ENCODE measurements at regions not wholly inside any gene's neighbourhood (a gene's known extent, or its start where the extent isn't known, plus 50 kb on each side); places are given as distances from the start of the nearest gene placed in this dataset.

DNA sequence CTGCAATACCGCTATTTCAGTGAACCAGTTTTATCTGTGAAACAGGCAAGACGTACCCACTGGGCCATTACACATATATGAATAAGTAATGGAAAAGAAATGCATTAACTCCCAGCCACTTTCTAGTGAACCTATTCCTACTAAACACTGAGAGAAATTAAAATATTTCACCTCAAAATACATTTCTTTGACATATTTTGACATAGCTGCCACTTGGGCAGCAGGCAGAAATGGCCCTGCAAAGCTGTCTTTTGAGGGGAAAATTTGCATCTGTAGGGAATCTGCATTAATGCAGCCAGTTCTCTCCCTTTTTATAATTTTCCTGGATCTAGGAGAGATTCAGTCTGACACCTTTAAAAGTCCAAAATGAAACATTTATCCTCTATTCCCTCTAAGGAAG is 714.8 kb upstream of the POM121L12 start:
- no peak for DNase-seq

DNA sequence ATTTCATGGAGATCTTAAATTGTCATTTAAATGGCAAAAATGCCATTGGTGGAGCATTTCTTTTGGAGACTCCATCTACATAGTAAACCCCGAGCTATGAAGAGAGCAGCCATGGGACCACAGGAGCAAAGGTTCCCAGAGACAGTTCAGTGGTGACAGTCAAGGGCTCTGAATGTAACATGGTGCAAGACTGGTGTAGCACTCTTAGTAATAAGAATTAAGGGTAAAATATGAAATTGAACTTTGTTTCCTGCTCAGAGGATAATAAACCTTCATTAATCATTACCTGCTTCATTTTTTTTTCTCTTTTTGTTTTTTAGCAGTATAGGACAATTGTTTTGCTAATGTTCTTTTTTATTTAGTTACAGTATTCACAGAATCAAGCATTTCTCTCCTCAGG is 717.5 kb upstream of the POM121L12 start:
- no peak for DNase-seq

GRCh38 chr7:52311886-52312285 is 723.5 kb upstream of the POM121L12 start:
- DNase-seq = no peak

DNA sequence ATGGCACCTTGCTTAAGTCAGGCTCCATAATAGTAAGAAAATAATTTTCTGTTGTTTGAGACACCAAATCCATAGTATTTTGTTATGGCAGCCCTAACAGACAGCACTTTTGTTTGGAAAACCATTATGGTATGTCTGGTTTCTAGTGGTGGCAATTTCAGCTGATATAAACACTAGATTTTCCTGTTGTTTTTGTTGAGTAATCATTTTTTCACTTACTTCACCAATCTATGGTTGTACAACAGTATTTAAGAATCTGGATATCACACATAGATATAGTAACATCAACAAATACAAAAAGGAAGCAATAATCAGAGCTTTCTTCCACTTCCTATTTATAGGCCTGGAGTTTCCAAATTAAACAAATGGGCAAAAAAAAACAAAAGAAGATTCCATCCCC is 725.8 kb upstream of the POM121L12 start:
- DNase-seq = no peak

- DNase-seq = no peak
These were observed 732.5 kb upstream of the POM121L12 start for GRCh38 chr7:52302765-52303520.

DNA sequence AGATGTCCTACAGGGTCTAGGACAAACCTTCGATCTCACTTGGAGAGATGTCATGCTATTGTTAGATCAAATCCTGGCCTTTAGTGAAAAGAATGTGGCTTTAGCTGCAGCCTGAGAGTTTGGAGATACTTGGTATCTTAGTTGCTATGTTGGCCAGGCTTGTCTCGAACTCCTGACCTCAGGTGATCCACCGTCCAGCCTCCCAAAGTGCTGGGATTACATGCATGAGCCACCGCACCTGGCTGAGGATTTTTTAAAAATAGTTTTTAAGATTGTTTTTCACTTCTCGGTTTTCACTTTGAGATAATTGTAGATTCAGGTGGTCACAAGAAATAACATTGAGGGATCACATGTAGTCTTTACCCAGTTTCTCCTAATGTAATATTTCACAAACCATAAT is 738.3 kb upstream of the POM121L12 start:
- DNase-seq = no peak

GRCh38 chr7:52294942-52295341 is 740.5 kb upstream of the POM121L12 start:
- no peak for DNase-seq

DNA sequence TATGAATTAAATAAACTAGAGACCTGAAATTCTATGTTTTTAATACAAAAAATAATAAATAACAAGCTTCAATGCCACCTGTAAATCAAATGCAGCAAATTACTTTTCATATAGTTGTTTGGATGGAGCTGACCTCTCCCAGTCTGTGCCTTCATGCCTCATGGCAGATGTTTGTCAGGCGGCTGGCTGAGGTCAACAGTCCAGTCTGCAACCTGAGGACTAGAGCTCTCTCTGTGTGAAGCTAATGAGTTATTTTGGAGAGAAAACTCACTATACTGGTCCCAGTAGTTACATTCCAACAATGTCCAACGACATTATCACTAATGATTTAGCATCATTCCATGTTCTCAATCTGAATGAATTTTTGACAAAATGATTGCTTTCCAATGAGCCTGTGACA is 746.2 kb upstream of the POM121L12 start:
- DNase-seq = no peak

DNA sequence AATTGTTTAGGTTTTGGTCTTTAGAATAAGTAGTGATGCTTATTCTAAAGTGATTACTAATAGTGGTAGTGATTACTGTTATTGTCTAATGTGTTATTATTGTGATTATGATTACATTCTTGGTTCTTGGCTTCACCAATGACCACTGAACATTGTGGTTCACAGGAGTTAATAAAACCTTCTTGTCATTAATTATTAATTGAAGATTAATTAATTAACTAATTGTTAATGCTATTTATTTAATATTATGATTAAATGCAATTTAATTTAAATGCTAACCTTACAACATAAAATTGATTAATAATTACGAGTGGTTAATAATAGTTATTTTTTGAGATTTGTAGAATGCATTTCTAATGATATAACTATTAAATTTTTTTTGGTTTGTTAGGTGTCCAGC is 747.7 kb upstream of the POM121L12 start:
- no peak for DNase-seq

DNA sequence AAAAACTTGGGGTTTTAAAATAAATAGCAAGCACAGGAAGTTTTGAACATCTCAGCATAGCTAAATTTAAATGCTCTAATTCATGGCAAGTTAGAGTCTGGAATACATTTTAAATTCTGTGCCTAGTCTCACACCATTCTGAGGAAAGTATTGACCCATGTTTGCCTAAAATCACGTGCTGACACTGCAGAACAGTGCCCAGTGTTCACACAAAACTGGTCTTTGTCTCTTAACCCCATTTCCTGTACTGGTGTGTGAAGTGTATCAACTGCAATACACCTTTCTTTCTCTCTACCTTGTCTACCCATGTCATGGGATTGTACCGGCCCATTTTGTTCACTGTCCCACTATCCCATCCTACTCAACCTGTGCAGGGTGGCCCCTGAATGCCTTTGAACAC is 749.7 kb upstream of the POM121L12 start:
- no peak for DNase-seq

GRCh38 chr7:52283335-52283734 is 752.1 kb upstream of the POM121L12 start:
- no peak for DNase-seq

DNA sequence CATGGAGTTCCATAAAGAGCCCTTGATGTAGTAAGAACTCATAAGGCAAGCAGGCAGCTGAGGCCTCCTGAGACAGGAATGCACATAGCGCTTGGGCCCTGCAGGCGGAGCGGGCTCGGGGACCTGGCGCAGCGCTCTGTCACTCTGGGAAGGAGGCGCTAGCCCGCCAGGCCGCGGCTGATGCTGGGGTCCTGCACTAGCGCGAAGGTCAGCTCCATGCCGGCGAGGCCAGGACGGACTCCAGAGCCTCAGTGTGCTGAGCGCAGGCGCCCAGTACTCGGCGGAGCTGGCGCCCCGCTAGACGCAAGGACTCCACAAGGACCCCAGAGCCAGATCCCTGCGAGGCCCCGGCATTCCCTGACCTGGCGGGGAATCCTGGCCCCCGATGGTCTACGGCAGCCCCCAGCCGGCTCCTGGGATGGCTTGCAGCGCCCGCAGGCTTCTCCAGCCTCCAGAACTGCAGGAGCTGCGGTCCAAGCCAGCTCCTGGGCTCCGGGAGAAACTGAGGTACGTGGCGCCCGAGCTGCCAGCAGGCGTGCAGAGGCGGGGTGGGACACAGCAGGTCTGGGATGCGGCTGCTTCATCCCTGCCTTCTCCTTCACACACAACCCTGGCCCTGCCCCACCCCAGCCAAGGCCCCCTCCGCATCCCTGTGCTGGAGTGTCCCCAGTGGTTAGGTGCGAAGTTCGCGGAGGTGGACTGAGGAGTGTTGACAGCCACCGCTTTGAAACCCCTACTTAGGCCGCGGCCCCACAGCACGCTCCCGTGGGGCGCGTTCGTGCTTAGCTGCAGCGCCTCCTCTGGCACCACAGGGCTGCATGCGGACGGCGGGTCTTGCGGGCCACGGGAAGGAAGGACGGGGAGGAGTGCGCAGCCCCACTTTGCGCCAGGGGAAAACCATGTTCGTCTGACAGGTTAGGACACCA is 761.5 kb upstream of the POM121L12 start:
- no peak for DNase-seq

- DNase-seq = no peak
These were observed 763.7 kb upstream of the POM121L12 start for GRCh38 chr7:52271703-52272102.

DNA sequence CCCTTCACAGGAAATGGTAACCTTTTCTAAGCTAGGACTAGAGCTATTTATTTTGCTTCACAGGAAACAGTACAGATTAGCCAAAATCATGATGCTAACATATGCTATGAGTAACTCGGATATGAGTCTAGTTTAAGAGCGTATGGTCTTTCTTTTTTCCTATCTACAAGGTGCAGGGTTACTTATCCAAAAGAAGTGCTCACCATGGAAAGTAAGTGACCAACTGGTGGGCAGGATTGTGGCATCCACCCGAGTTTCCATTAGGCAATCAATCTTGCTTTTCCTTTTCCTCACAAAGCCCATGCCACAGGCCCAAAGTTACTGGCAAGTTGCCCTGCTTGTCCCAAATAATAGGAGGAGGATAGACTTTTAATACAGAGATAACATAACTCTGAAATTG is 765.1 kb upstream of the POM121L12 start:
- DNase-seq = no peak

DNA sequence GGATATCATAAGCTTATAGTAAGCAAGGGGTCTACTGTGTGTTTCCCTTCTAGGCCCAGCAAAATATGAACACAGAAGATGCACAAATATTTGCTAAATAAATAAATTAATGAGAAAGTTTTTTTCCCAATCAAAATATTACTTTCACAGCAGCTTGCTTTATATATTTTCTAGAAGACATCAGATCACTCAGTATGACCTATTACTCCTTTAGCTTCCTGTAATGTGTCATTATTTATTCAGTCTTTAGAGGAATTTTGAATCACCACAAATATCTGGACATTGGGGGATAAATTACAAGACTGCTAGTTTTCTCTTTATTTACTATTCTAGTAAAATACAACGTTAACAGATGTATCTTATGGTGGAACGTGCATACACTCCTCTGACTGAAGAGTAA is 765.8 kb upstream of the POM121L12 start:
- DNase-seq = no peak

GRCh38 chr7:52261057-52261456 is 774.4 kb upstream of the POM121L12 start:
- DNase-seq = no peak

DNA sequence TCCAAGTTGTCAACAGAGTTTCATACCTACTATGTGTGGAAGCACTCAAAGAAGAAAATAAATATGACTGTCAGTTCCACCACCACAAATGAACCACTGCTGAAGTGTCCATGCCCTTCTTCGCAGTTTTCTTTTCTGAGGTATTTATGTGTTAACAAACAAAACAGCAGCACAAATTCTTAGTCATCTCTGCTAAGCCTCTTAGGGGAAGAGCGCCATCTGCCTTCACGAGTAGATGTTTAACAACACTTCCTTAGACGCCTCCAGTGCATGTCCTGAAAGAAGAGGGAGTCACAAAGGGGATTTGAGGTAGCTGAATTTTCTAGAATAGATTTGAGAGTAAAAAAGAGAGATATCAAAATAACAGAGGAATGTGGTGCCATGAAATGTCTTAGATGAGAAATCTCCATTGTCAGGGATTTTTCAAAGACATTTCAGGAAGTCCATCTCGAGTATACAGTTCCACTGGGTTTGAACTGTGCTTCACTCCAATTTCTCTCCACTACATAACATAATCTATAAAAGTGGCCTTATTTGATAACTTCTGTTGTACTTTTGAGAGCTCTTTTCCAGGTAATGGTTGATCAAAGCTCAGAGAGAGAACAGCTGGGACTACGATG is 775.3 kb upstream of the POM121L12 start:
- DNase-seq = no peak

DNA sequence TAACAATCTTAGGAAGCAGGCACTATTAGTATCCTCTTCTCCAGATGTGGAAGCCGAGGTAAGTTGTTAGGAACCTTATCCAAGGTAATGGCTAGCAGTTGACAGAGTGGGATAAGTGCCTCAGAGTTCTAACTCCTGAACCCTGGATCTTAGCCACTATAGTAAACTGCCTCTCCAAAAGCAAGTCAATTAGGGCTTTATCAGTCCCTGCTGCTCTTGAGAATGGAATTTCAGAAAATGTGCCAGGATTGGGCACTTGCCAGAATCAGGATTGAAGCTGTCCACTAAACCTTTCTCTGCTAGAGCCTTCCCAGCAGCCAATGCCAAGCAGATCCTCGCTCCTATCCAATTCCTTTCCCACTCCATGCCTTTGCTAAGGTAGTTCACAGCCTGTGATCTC is 777.5 kb upstream of the POM121L12 start:
- DNase-seq = no peak

- DNase-seq = no peak
These were observed 780.9 kb upstream of the POM121L12 start for GRCh38 chr7:52254396-52255010.

DNA sequence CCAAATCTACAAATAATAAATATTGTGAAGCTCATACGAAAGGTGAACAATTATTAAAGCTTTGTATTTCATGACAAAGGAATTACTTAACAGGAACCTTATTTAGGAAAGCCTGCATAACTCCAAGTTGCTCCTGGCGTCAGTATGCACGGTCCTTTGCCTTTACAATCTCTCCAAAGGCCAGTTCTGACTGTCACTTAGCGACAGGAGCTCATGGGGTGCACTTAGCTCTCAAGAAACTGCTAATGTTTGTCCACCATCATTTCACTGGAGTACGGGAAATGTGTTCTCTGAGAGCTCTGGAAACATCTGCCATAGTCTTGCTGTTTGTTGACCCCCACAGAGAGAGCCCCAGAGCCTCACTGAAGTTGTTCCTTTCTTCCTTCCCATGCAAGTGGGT is 781.5 kb upstream of the POM121L12 start:
- DNase-seq = no peak

DNA sequence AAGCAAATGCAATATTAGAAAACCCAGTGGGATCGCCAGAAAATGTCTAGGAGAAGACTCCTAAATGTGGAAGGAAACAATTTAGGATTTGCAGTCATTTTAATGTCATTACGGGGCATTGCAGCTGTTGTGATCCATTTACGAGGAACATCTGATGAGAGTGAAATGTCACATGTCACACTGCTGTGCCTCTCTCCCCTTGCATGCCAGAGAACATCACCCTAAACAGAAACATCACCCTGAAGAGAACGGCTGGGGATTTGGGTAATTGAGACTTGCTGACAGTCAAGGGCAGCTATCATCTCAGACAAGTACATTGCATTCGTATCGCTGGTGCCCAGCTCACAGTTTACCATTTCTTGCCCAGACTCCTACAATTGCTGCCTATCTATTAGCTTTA is 785.7 kb upstream of the POM121L12 start:
- DNase-seq = no peak

GRCh38 chr7:52247518-52247917 is 787.9 kb upstream of the POM121L12 start:
- no peak for DNase-seq

- DNase-seq = no peak
These were observed 791.7 kb upstream of the POM121L12 start for GRCh38 chr7:52243685-52244084.
